HL-60/S4 (cell line): ENCODE measurements at regions not wholly inside any gene's neighbourhood (a gene's known extent, or its start where the extent isn't known, plus 50 kb on each side); places are given as distances from the start of the nearest gene placed in this dataset.
"Not testable (repeated sequence)": the region's sequence is repeated elsewhere in the genome, so short reads cannot be mapped to it uniquely, and the experiment has no call there.

Experiments used
- in situ Hi-C: fragments of 300-500 bp; cut with MboI; formaldehyde crosslinking; loops from 2 replicates; pipeline ENCODE4 v1.14.3; 2022; ENCODE audit warnings: low sequenced_read_pairs

DNA sequence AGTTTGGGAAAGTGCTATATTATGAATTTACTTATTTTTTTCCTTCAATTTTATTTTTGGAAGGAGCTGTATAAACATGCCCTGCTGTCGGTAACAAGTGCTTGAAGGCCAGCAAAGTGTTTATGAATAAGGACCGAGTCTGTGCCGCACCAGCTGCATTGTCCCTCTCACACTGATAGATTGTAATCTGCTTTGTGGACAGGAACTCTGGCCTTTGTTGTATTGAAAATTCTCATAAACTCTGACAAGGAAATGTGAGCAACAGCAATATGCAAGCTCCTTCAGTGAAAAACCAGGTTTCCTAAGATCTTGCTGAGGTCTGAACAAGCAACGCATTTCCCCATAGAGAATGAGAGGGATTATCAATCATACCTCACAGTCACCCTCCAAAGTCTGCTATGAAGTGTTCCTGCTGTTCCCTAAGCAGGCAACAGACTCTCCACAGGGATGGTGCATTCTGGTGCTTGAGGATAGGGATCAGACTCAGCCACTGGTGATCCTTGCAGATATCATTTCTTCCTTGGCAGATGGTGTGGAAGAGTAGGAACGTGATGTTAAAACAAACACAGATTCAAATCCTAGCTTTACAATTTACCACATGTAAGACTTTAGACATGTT is 109.6 kb downstream of the KCNJ2 start:
- in situ Hi-C loops: no loop called here

DNA sequence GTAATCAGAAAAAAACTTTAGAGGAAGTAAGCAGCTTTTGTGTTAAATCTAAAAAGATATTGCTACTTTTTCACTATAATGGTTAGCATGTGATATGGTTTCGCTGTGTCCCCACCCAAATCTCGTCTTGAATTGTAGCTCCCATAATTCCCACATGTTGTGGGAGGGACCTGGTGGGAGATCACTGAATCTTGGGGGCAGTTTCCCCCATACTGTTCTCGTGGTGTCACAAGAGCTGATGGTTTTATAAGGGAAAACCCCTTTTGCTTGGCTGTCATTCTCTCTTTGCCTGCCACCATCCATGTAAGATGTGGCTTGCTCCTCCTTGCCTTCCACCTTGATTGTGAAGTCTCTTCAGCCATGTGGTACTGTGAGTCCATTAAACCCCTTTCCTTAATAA is 117.1 kb downstream of the KCNJ2 start:
- in situ Hi-C loops: no loop called here

DNA sequence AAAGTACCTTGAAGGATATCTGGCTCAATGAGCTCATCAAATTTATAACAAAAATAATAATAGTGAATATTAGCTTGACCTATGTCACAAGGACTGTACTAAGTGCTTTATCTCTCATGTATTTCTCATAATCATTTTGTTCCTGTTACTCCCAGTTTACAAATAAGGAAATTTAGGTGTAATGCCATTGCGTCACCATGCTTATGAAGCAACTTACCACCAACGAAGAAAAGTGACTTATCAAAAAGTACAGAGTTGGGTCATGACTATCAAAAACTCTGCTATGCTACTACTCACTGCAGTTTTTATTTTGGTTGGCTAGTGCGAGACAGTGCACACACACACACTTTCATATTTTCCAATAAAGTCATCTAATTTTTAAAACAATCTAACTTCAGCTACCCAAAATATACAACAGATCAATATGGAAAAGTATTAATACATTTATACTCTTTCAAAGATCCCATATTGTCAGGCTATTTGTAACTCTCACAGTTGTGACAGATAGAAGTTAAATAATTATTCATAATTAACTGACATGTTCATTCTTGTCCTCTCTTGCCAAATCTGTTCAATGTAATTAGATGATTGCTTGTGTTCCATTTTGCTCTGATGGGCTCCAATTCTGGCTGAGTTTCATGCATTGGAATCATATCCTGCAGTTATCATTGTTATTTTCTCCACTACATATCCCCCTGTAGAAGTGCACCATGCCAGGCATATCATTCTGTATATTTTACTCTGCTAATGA is 119.4 kb downstream of the KCNJ2 start:
- in situ Hi-C loops: no loop called here

DNA sequence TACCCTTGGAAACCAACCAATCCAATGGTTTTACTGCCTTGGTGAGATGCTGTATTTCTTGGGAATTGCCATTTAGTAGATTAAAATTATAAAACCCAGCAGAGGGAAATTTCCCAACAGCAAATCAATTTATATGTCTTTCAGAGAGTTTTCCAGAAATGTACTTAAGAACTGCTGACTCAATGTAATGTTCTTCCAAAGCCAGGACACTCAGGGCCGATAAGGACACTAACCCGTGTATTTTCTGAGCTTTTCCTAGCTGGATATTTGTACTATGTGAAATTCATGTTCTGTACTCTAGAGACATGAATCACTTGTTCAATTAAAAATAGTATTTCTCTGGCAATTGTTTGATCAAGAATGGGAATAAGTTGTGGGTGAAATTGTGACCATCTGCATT is 121.4 kb downstream of the KCNJ2 start:
- in situ Hi-C loops: no loop called here

DNA sequence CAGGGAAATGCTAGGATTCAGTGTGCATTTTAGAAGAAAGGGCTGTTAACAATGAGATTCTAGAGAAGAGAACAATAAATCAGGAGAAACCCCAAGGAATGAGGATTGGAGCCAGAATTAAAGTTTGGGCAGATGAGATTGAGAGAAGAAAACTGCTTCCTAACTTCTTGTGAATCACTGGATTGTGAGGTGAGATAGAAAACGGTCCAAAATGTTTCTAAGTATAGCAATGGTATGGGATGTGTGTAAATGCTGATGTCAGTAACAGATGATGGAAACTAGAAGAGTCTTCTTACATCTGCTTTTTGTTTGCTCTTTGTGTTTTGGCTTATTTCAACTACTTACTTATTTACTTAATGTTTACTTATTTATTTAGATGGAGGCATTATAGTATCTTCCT is 123.0 kb downstream of the KCNJ2 start:
- in situ Hi-C loops: no loop called here

DNA sequence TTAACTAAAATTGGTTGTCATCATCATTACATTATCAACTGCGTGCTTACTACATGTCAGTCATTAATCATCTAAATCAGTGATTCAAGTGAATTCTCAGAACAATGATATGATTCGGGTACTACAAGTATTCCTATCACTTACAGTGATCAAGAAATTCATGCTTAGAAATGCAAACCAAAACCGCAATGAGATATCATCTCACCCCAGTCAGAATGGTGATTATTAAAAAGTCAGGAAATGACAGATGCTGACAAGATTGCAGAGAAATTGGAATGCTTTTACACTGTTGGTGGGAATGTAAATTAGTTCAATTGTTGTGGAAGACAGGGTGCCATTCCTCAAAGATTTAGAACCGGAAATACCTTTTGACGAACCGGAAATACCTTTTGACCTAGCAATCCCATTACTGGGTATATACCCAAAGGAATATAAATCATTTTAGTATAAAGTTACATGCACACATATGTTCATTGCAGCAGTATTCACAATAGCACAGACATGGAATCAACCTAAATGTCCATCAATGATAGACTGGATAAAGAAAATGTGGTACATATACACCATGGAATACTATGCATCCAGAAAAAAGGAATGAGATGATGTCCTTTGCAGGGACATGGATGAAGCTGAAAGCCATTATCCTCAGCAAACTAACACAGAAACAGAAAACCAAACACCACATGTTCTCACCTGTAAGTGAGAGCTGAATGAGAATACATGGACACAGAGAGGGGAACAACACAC is 124.4 kb downstream of the KCNJ2 start:
- in situ Hi-C loops: not testable (repeated sequence)

DNA sequence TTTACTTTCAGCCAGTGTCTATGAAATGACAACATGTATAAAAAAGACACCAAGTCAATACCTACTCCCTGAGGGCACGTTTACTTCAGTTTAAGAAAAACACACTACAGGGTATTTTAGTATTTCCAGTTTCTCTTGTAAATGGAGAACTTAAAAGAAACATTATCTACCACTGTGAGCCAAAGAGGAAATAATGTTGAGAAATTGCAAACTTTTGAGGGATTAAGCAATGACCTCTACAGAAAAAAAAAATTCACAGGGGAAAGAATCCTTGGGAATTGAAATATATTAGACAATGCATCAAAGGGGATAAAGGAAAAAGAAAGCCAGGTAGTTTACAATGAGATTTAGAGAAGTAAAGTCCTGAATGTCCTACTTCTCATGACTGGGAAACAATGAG is 126.0 kb downstream of the KCNJ2 start:
- in situ Hi-C loops: no loop called here

DNA sequence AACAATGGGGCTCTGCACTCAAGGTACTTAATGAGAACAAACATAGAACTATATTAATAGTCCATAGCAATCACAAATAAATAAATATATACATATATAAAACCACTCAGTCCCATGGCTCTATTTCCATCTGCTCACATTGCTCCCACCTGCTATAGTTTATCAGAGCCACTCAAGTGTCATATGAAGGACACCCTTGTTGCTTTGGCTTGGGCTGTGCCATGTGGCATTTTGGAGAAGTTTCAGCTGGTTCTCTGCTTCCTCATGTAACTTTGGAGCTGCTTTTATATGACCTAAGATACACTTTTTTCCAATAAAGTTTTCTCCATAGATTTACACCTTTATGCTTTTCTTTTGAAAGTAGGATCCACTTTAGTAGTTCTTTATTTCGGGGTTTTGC is 126.4 kb downstream of the KCNJ2 start:
- in situ Hi-C loops: no loop called here

DNA sequence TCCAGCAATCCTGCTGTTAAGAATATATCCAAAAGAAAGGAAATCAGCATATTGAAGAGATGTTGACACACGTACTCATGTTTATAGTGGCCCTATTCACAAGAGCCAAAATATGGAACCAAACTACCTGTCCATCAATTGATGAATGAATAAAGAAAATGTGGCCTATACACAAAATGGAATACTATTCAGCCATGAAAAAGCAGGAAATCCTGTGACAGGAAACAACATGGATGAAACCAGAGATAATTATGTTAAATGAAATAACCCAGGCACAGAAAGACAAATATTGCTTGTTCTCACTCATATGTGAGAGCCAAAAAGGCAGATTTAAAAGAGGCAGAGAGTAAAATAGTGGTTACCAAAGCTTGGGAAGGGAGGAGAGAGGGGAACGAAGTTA is 127.1 kb downstream of the KCNJ2 start:
- in situ Hi-C loops: no loop called here

DNA sequence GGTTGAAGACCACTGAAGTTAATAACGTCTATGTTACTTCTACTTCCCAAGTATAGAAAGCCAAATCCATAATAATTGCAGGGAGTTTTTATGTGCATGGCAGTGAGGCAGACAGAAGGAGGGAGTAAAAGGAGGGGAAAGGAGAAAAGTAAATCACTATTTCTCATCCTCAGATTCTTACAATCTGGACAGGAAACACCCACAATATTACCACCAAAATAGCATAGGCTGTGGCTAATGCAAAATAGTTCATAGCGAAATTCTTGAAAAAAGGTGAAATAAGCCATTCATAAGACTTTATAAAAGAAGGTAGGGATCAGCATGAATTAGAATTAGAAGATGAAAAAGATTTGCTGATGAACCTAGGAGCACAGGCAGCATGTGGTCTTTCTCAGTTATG is 128.1 kb downstream of the KCNJ2 start:
- in situ Hi-C loops: no loop called here

DNA sequence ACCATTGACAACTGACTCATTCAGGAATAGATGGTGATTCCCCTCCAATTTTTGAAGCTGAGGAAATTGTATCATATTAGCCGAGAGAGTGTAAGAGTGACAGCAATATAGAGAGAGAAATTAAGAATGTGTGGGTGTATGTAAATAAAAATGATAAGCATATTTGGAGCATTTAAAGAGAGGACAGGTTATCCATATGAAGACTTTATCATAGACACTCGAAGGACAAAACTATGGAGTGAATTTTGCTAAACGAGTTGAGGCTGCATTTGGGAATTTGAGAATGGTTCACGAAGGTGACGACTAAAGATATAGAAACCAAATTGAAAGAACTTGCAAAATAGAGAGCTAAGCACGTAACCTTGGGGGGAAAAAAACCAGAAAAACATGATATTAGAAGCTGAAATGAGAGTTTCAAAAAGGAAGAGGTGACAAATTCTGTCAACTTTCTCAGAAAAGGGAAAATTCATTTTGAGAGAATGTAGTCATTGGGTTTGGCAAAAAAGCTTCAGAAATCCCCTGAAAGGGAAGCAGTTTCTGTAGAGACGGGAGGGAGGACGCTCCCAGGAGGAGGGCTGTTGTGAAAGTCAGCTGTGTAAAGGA is 129.7 kb downstream of the KCNJ2 start:
- in situ Hi-C loops: no loop called here

DNA sequence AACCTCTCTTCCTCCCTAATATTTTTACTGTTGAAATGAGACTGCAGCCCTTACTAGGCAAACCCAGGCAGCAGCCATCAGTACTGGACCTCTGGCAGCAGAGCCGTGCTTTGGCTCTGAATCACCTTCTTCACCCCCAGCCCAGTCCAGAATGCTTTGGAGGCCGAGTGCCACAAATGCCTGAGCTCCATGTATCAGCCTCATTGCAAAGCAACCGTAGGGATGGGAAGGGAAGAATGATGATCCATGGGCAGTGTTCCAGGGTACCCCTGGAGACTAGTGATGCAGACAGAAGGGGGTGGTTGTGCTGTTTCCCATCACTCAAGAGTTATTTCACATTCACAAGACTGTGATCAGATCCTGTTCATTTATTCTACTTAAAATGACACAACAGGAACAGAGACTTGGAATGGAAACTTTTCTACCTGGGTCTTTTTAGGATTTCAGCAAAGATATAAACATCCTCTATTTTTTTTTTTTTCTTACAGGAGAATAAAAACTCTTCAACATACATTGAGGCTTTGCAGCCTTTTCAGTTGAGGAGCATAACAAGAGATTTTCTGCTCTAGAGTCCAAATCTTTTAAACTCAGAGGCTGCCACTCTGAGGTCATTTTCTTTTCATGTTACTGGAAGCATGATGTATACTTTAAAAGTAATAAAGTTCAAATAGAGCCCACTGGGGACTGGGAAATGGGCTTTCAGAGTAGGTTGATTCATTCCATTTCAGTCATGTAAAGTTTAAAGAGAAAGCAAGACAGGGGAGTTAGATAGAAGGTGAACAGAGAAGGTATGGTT is 138.3 kb downstream of the KCNJ2 start:
- in situ Hi-C loops: no loop called here

DNA sequence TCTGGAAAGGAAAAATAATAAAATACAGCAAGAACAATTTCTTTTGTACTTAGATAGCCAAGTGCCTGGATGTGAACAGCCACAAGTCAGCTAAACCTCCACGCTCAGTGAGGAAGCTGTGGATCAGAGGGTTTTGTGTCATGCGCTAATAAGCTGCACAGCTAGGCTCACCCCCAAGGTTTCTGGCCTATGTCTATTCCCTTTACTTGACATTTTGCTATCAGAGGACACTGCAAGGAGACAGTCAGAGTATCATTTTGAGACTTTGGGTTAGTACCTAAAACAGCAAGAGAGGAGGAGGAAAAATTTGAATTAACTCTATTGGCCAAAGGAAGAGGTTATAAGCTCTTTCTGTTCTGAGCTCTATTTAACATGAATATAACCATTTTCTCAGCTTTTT is 139.3 kb downstream of the KCNJ2 start:
- in situ Hi-C loops: no loop called here

DNA sequence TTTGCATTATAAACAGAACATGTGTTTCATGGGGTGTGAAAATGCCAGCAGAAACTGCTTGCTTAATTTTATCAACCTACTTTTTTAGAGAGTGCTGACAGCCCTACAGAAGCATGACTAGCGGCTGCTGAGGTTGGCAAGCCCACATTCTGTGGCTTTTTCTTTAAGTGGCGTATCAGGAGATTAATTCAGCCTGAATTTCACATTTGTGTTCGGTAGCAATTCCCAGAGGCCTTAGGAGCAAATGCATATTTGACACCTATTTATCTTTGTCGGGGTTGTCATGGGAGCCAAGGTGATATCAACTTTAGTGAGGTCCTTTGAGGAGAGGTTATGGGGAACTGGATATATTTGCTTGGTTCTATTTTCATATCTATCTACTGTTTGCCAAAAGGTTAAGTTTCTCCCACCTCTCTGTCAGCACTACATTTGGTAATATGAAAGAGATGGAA is 140.9 kb downstream of the KCNJ2 start:
- in situ Hi-C loops: no loop called here

DNA sequence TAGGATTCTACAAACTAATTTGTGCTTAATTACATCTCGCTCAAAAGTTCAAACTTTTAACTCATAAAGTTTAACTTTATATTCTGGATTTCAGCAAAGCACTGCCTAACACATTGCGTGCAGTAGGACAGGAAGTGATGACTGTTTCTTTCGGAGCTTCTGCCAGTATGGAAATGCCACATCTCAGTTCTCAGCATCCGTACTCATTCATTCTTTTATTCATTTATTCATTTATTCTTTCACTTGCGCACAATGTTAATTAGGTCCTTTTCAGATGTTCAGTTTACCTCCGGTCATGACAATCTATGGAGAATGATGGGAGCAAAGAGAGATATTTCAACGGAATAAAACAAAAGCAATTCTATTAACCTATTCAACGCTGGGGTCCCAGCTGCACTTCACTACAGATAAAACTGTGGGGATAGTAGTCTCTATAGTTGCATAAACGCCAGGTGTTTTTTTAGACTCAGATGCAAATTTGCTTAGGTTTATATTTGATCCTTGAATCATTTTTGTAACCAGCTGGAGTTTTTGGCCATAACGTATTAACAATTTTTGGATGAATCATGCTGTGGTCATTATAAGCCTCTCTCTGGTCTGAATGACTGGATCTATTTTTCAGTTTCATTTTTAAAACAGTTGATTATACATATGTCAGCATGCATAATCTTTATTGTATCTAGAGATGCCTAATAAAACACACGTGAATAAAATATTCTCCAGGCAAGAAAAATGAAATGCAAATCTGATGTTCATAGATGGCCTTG is 143.9 kb downstream of the KCNJ2 start:
- in situ Hi-C loops: no loop called here

DNA sequence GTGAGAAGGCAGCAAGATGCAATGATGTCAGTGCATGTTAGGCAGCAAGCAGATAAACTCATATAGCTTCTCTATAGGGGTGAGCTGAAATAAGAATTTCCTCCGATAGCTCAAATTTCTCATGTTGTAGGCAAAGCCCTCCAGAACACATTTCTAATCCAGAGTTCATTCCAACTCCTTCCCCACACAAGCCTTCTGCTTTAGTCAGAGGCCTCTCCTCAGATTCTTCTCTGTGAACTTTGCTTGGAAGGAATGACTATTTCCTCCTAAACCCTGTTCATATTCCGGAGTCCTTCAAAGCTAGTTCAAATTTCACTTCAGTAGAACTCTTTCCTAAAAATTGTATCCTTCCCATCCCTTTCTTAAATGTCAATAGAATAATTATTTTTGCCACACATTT is 144.8 kb downstream of the KCNJ2 start:
- in situ Hi-C loops: no loop called here

DNA sequence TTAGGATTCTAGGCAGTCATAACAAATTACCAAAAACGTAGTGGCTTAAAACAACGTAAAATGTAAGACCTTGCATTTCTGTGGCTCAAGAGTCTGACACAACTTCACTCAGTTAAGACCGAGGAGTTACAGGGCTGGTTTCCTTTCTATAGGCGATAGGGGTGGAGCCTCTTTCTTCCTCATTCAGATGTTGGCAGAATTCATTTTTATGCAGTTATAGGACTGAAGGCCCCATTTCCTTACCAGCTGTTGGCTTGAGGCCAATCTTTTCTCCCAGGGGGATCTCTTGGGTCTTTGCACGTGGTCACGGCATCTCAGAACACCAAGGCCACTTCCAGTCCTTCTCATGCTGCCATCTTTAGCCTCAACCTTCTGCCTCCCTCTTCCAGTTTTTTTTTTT is 145.2 kb downstream of the KCNJ2 start:
- in situ Hi-C loops: no loop called here

DNA sequence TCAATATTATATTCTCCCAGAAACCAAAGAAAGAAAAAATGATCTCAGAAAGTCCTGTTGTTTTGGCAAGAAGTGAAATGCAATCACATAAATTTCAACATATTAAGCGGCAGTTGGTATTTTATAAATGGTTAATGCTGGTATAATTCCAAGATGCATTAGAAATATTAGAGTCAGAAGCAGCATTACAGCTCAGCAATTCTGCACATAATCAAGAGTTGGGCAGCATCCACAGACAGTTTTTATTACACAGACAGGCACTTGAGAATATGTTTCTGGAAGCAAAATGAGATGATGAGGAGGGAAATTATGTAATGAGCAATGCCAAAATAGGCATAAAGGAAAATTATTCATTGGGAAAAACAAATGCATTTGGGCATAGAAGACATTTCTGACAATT is 148.1 kb downstream of the KCNJ2 start:
- in situ Hi-C loops: no loop called here

DNA sequence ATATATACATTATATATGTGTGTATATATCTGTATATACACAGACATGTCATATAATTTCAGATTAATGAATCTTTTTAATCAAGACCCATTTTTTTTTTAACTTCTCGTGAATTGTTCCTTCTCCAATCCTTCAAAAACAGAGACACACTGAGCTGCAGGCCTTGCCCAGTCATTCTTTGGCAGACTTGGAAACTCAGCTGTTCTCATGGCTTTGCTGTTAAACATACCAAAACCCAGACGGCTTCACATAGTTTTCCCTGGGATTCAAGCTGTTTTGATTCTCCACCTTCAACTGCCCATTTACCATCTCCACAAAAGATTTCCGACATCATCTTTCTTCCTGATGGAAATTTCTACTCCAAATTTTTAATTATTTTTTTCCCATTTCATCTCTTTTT is 148.7 kb downstream of the KCNJ2 start:
- in situ Hi-C loops: no loop called here

DNA sequence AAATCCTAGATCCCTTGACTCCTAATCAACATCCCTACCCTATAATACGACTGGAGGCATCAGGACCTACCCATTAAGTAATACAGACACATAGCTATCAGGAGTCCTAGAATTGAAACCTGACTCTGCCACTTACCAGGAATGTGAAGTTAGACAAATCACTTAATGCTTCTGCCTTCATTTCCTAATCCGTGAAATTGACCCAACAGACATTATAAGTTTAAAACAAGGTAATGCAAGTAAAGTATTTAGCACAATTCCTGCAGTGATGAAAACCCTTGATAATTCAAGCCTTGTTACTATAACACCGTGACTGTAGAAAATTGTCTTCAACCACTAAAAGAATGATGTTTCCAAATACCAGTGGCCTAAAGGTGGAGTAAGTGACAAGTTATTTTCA is 150.2 kb downstream of the KCNJ2 start:
- in situ Hi-C loops: no loop called here
